Loucy (cell line): ENCODE measurements at regions not wholly inside any gene's neighbourhood (a gene's known extent, or its start where the extent isn't known, plus 50 kb on each side); places are given as distances from the start of the nearest gene placed in this dataset.

Source experiments
- H2AFZ ChIP-seq: fragments of 200-600 bp; sonication (generic); 2 replicates; pipeline ENCODE4 v1.6.0; 2016; ENCODE audit warnings: antibody characterized with exemption, mild to moderate bottlenecking, low read length, moderate library complexity
- H3F3A ChIP-seq: fragments of 200-600 bp; 2 replicates; pipeline ENCODE4 v1.6.0; 2016; ENCODE audit warnings: antibody characterized with exemption, low read depth, mild to moderate bottlenecking
- H3K27me3 ChIP-seq: fragments of 200-600 bp; sonication (generic); 2 replicates; pipeline ENCODE4 v1.6.1; 2014; ENCODE audit warnings: low read length, mild to moderate bottlenecking; ENCODE audit not compliant: insufficient read depth, poor library complexity, severe bottlenecking
- H3K36me3 ChIP-seq: fragments of 200-600 bp; sonication (generic); 2 replicates; pipeline ENCODE4 v1.6.1; 2016; ENCODE audit warnings: low read length; ENCODE audit not compliant: insufficient read depth
- H3K4me1 ChIP-seq: fragments of 200-600 bp; sonication (generic); 2 replicates; pipeline ENCODE4 v1.5.1; 2014; ENCODE audit warnings: low read length, mild to moderate bottlenecking; ENCODE audit not compliant: insufficient read depth, poor library complexity, severe bottlenecking
- H3K4me2 ChIP-seq: fragments of 200-600 bp; sonication (generic); 2 replicates; pipeline ENCODE4 v1.6.0; 2014; ENCODE audit warnings: antibody characterized with exemption, low read length, low read depth, mild to moderate bottlenecking; ENCODE audit not compliant: poor library complexity, severe bottlenecking
- H3K4me3 ChIP-seq: fragments of 200-600 bp; sonication (generic); 2 replicates; pipeline ENCODE4 v1.5.1; 2014; ENCODE audit warnings: low read length, mild to moderate bottlenecking, mixed read lengths; ENCODE audit not compliant: poor library complexity, severe bottlenecking
- H3K79me2 ChIP-seq: fragments of 200-600 bp; sonication (generic); 2 replicates; pipeline ENCODE4 v1.6.1; 2014; ENCODE audit warnings: low read length; ENCODE audit not compliant: insufficient read depth
- H3K9ac ChIP-seq: fragments of 200-600 bp; sonication (generic); 2 replicates; pipeline ENCODE4 v1.6.0; 2014; ENCODE audit warnings: mild to moderate bottlenecking, low read depth, low read length, moderate library complexity; ENCODE audit not compliant: poor library complexity, severe bottlenecking
- H3K9me2 ChIP-seq: fragments of 200-600 bp; sonication (generic); replicated peaks from 2 replicates; pipeline ENCODE4 v1.6.1; 2016; ENCODE audit warnings: low read depth, low read length, mixed read lengths
- H3K9me3 ChIP-seq: fragments of 200-600 bp; sonication (generic); 2 replicates; pipeline ENCODE4 v1.6.1; 2014; ENCODE audit warnings: mild to moderate bottlenecking, antibody characterized with exemption, low read length, low read depth; ENCODE audit not compliant: insufficient read depth
- H4K20me1 ChIP-seq: fragments of 200-600 bp; sonication (generic); 2 replicates; pipeline ENCODE4 v1.6.0; 2014; ENCODE audit warnings: antibody characterized with exemption, low read length, mild to moderate bottlenecking; ENCODE audit not compliant: insufficient read depth, poor library complexity, severe bottlenecking
- CTCF ChIP-seq: fragments of 200-600 bp; sonication (generic); conservative IDR thresholded peaks from 2 replicates; pipeline ENCODE4 v1.5.1; 2014; ENCODE audit warnings: mild to moderate bottlenecking, antibody characterized with exemption, low read length
- EZH2phosphoT487 ChIP-seq: fragments of 200-600 bp; IDR thresholded peaks from 2 replicates; pipeline ENCODE4 v1.6.1; 2018; ENCODE audit warnings: antibody characterized with exemption, mild to moderate bottlenecking, moderate library complexity, borderline replicate concordance

- Histone ChIP-seq H3K9me3 (no peaks in the 10 kb centered on the region), H3K4me2 (no peak overlapping the region), H2AFZ (no peak overlapping the region), H3K27me3 (no peaks in the 10 kb centered on the region), H3K9ac (no peak overlapping the region), H3K9me2 (no peaks in the 10 kb centered on the region), H4K20me1 (no peaks in the 10 kb centered on the region), H3K36me3 (no peaks in the 10 kb centered on the region), H3F3A (no peaks in the 10 kb centered on the region), H3K79me2 (no peaks in the 10 kb centered on the region), H3K4me1 (no peaks in the 10 kb centered on the region), H3K4me3 (no peak overlapping the region)
- TF ChIP-seq CTCF (no peak), EZH2phosphoT487 (no peak)
Measured at GRCh38 chr1:187878883-187879282, 1050.1 kb downstream of the PLA2G4A start.

- Histone ChIP-seq H3K79me2 (no peaks in the 10 kb centered on the region), H3F3A (no peaks in the 10 kb centered on the region), H3K9me3 (no peaks in the 10 kb centered on the region), H3K4me3 (no peak overlapping the region), H3K4me1 (no peaks in the 10 kb centered on the region), H2AFZ (no peak overlapping the region), H4K20me1 (no peaks in the 10 kb centered on the region), H3K4me2 (no peak overlapping the region), H3K9me2 (no peaks in the 10 kb centered on the region), H3K9ac (no peak overlapping the region), H3K36me3 (no peaks in the 10 kb centered on the region), H3K27me3 (no peaks in the 10 kb centered on the region)
- TF ChIP-seq EZH2phosphoT487 (no peak), CTCF (no peak)
Measured at GRCh38 chr1:187883356-187883755, 1054.6 kb downstream of the PLA2G4A start.

GRCh38 chr1:187891993-187892682 is 1063.4 kb downstream of the PLA2G4A start:
- Histone ChIP-seq H4K20me1 (no peaks in the 10 kb centered on the region), H3K9me3 (no peaks in the 10 kb centered on the region), H3K9ac (no peak overlapping the region), H2AFZ (no peak overlapping the region), H3K9me2 (no peaks in the 10 kb centered on the region), H3K4me2 (no peak overlapping the region), H3K27me3 (no peaks in the 10 kb centered on the region), H3K36me3 (no peaks in the 10 kb centered on the region), H3K79me2 (no peaks in the 10 kb centered on the region), H3F3A (no peaks in the 10 kb centered on the region), H3K4me3 (no peak overlapping the region), H3K4me1 (no peaks in the 10 kb centered on the region)
- no peak for TF ChIP-seq CTCF
- no peak for TF ChIP-seq EZH2phosphoT487
